Neural cell (in vitro differentiated cells): ENCODE measurements at regions not wholly inside any gene's neighbourhood (a gene's known extent, or its start where the extent isn't known, plus 50 kb on each side); places are given as distances from the start of the nearest gene placed in this dataset.

ENCODE experiments used
- H2AFZ ChIP-seq: fragments of 200-600, 300-800 bp; sonication (generic), shearing (Covaris generic); 2 replicates; pipeline ENCODE4 v1.6.0; 2014; ENCODE audit warnings: low read depth, mild to moderate bottlenecking, antibody characterized with exemption, low read length, moderate library complexity
- H3F3A ChIP-seq: fragments of 200-600 bp; shearing (Covaris generic); 2 replicates; pipeline ENCODE4 v1.6.1; 2016; ENCODE audit warnings: mild to moderate bottlenecking, moderate library complexity, mixed read lengths, antibody characterized with exemption, low read length; ENCODE audit not compliant: insufficient read depth, poor library complexity, severe bottlenecking
- H3K27ac ChIP-seq: fragments of 200-600, 300-800 bp; sonication (generic), shearing (Covaris generic); 2 replicates; pipeline ENCODE4 v1.5.1; 2014; ENCODE audit warnings: mild to moderate bottlenecking, low read length, moderate library complexity
- H3K27me3 ChIP-seq: fragments of 300-800, 200-600 bp; sonication (generic), shearing (Covaris generic); 2 replicates; pipeline ENCODE4 v1.6.0; 2014; ENCODE audit warnings: mild to moderate bottlenecking, low read depth, low read length, moderate library complexity; ENCODE audit not compliant: insufficient read depth
- H3K36me3 ChIP-seq: fragments of 300-800, 200-600 bp; sonication (generic), shearing (Covaris generic); 2 replicates; pipeline ENCODE4 v1.5.1; 2014; ENCODE audit warnings: mild to moderate bottlenecking, antibody characterized with exemption, low read length, moderate library complexity; ENCODE audit not compliant: insufficient read depth
- H3K4me2 ChIP-seq: fragments of 300-800, 200-600 bp; sonication (generic), shearing (Covaris generic); 2 replicates; pipeline ENCODE4 v1.6.0; 2014; ENCODE audit warnings: mild to moderate bottlenecking, low read length
- H3K4me3 ChIP-seq: fragments of 300-800, 200-600 bp; sonication (generic), shearing (Covaris generic); 2 replicates; pipeline ENCODE4 v1.5.1; 2014; ENCODE audit warnings: mild to moderate bottlenecking, low read length, moderate library complexity
- H3K79me2 ChIP-seq: fragments of 200-600 bp; shearing (Covaris generic); replicated peaks from 2 replicates; pipeline ENCODE4 v1.6.0; 2014; ENCODE audit warnings: mild to moderate bottlenecking, low read length, moderate library complexity; ENCODE audit not compliant: insufficient read depth
- H3K9ac ChIP-seq: fragments of 300-800, 200-600 bp; sonication (generic), shearing (Covaris generic); 2 replicates; pipeline ENCODE4 v1.6.1; 2016; ENCODE audit warnings: mild to moderate bottlenecking, low read length, mixed read lengths
- H3K9me2 ChIP-seq: fragments of 200-600 bp; shearing (Covaris generic); 2 replicates; pipeline ENCODE4 v1.6.1; 2016; ENCODE audit warnings: mild to moderate bottlenecking, low read length, mixed read lengths; ENCODE audit not compliant: insufficient read depth
- H3K9me3 ChIP-seq: fragments of 200-600, 300-800 bp; sonication (generic), shearing (Covaris generic); 2 replicates; pipeline ENCODE4 v1.6.1; 2016; ENCODE audit warnings: mild to moderate bottlenecking, mixed run types, low read length, moderate library complexity, mixed read lengths
- H4K20me1 ChIP-seq: fragments of 200-600 bp; shearing (Covaris generic); 2 replicates; pipeline ENCODE4 v1.6.1; 2016; ENCODE audit warnings: mild to moderate bottlenecking, mixed run types; ENCODE audit not compliant: insufficient read depth
- CTCF ChIP-seq: fragments of 450-650 bp; IDR thresholded peaks from 2 replicates; pipeline ENCODE4 v1.5.1; 2014; ENCODE audit warnings: antibody characterized with exemption, mild to moderate bottlenecking, moderate library complexity; ENCODE audit not compliant: poor library complexity, severe bottlenecking
- EP300 ChIP-seq: fragments of 450-650 bp; conservative IDR thresholded peaks from 2 replicates; pipeline ENCODE4 v1.6.1; 2014; ENCODE audit warnings: antibody characterized with exemption, mild to moderate bottlenecking, moderate library complexity; ENCODE audit not compliant: poor library complexity, severe bottlenecking
- EZH2 ChIP-seq: fragments of 200-600, 300-800 bp; shearing (Covaris generic), sonication (generic); IDR thresholded peaks from 2 replicates; pipeline ENCODE4 v1.6.1; 2014; ENCODE audit warnings: antibody characterized with exemption, low read length, borderline replicate concordance, mild to moderate bottlenecking; ENCODE audit not compliant: insufficient read depth, poor library complexity, severe bottlenecking
- MXI1 ChIP-seq: fragments of 450-650 bp; conservative IDR thresholded peaks from 2 replicates; pipeline ENCODE4 v1.6.1; 2014; ENCODE audit warnings: antibody characterized with exemption, mild to moderate bottlenecking; ENCODE audit not compliant: poor library complexity, severe bottlenecking
- POLR2AphosphoS5 ChIP-seq: IDR thresholded peaks from 2 replicates; pipeline ENCODE4 v1.6.1; 2012
- RAD21 ChIP-seq: fragments of 450-650 bp; conservative IDR thresholded peaks from 2 replicates; pipeline ENCODE4 v1.6.1; 2014; ENCODE audit warnings: antibody characterized with exemption, mild to moderate bottlenecking, moderate library complexity
- REST ChIP-seq: IDR thresholded peaks from 2 replicates; pipeline ENCODE4 v1.6.1; 2012; ENCODE audit warnings: borderline replicate concordance
- SMC3 ChIP-seq: fragments of 450-650 bp; conservative IDR thresholded peaks from 2 replicates; pipeline ENCODE4 v1.6.1; 2014; ENCODE audit warnings: antibody characterized with exemption, mild to moderate bottlenecking, moderate library complexity; ENCODE audit not compliant: poor library complexity
- TAF1 ChIP-seq: IDR thresholded peaks from 2 replicates; pipeline ENCODE4 v1.6.1; 2012; ENCODE audit warnings: low read depth

- Histone ChIP-seq H2AFZ (no peak overlapping the region), H4K20me1 (no peaks in the 10 kb centered on the region), H3K79me2 (no peaks in the 10 kb centered on the region), H3K9me2 (no peaks in the 10 kb centered on the region), H3K27me3 (no peaks in the 10 kb centered on the region), H3K27ac (no peak overlapping the region), H3F3A (no peaks in the 10 kb centered on the region), H3K4me3 (no peak overlapping the region), H3K9me3 (peaks cover 6% of the 10 kb centered on the region), H3K9ac (no peak overlapping the region), H3K36me3 (no peaks in the 10 kb centered on the region), H3K4me2 (no peak overlapping the region)
- TF ChIP-seq MXI1 (no peak), REST (no peak), EZH2 (no peak), TAF1 (no peak), CTCF (no peak), RAD21 (no peak), POLR2AphosphoS5 (no peak), EP300 (no peak), SMC3 (no peak)
Measured at GRCh38 chr3:41129731-41130130, 69.6 kb upstream of the CTNNB1 start.

- Histone ChIP-seq H3K9ac (no peak overlapping the region), H4K20me1 (no peaks in the 10 kb centered on the region), H3K36me3 (no peaks in the 10 kb centered on the region), H3K27me3 (no peaks in the 10 kb centered on the region), H3K4me2 (no peak overlapping the region), H2AFZ (no peak overlapping the region), H3K4me3 (no peak overlapping the region), H3K27ac (no peak overlapping the region), H3K9me3 (peaks cover 6% of the 10 kb centered on the region), H3K79me2 (no peaks in the 10 kb centered on the region), H3K9me2 (no peaks in the 10 kb centered on the region), H3F3A (no peaks in the 10 kb centered on the region)
- TF ChIP-seq EZH2, result no peak
- TF ChIP-seq POLR2AphosphoS5, result no peak
- TF ChIP-seq TAF1, result no peak
- no peak for TF ChIP-seq REST
- TF ChIP-seq EP300, result no peak
- TF ChIP-seq SMC3, result no peak
Measured at GRCh38 chr3:41131224-41131623, 68.1 kb upstream of the CTNNB1 start.
